MM.1S (cell line): ENCODE measurements at regions not wholly inside any gene's neighbourhood (a gene's known extent, or its start where the extent isn't known, plus 50 kb on each side); places are given as distances from the start of the nearest gene placed in this dataset.

Experiments
- DNase-seq: peaks from one replicate; pipeline ENCODE4 v3.0.0-alpha.2; 2015
- H2AFZ ChIP-seq: fragments of 300-600 bp; sonication (generic); 2 replicates; pipeline ENCODE4 v1.6.0; 2016; ENCODE audit warnings: antibody characterized with exemption, low read length
- H3F3A ChIP-seq: fragments of 300-600 bp; sonication (generic); 2 replicates; pipeline ENCODE4 v1.6.1; 2016; ENCODE audit warnings: mild to moderate bottlenecking, antibody characterized with exemption, low read length, moderate library complexity, mixed read lengths; ENCODE audit not compliant: insufficient read depth
- H3K27ac ChIP-seq: fragments of 300-600 bp; sonication (generic); 2 replicates; pipeline ENCODE4 v1.5.1; 2016; ENCODE audit warnings: mild to moderate bottlenecking, low read length
- H3K27me3 ChIP-seq: fragments of 300-600 bp; sonication (generic); replicated peaks from 2 replicates; pipeline ENCODE4 v1.6.0; 2016; ENCODE audit warnings: low read length; ENCODE audit not compliant: insufficient read depth
- H3K36me3 ChIP-seq: fragments of 300-600 bp; sonication (generic); replicated peaks from 2 replicates; pipeline ENCODE4 v1.6.1; 2016; ENCODE audit warnings: mild to moderate bottlenecking, low read length, mixed read lengths; ENCODE audit not compliant: insufficient read depth
- H3K4me1 ChIP-seq: fragments of 300-600 bp; sonication (generic); 2 replicates; pipeline ENCODE4 v1.6.1; 2016; ENCODE audit warnings: low read length, mixed read lengths
- H3K4me2 ChIP-seq: fragments of 300-600 bp; sonication (generic); 2 replicates; pipeline ENCODE4 v1.6.0; 2016; ENCODE audit warnings: low read depth, low read length
- H3K4me3 ChIP-seq: fragments of 300-600 bp; sonication (generic); 2 replicates; pipeline ENCODE4 v1.5.1; 2016; ENCODE audit warnings: low read length, mixed read lengths
- H3K79me2 ChIP-seq: fragments of 300-600 bp; sonication (generic); 2 replicates; pipeline ENCODE4 v1.6.1; 2016; ENCODE audit warnings: mixed run types, low read length, mixed read lengths
- H3K9ac ChIP-seq: fragments of 300-600 bp; sonication (generic); 2 replicates; pipeline ENCODE4 v1.6.1; 2016; ENCODE audit warnings: low read length, mixed read lengths
- H3K9me2 ChIP-seq: fragments of 300-600 bp; sonication (generic); replicated peaks from 2 replicates; pipeline ENCODE4 v1.6.1; 2016; ENCODE audit warnings: mild to moderate bottlenecking, low read length, mixed read lengths; ENCODE audit not compliant: insufficient read depth
- H3K9me3 ChIP-seq: fragments of 300-600 bp; sonication (generic); replicated peaks from 2 replicates; pipeline ENCODE4 v1.6.1; 2016; ENCODE audit warnings: mild to moderate bottlenecking, low read length, mixed read lengths; ENCODE audit not compliant: insufficient read depth
- H4K20me1 ChIP-seq: fragments of 300-600 bp; sonication (generic); 2 replicates; pipeline ENCODE4 v1.6.1; 2016; ENCODE audit warnings: mild to moderate bottlenecking, low read length, moderate library complexity, mixed read lengths; ENCODE audit not compliant: insufficient read depth
- EZH2 ChIP-seq: fragments of 300-600 bp; sonication (generic); optimal IDR thresholded peaks from 2 replicates; pipeline ENCODE3; 2017; ENCODE audit warnings: low read depth, mild to moderate bottlenecking, antibody characterized with exemption, low read length, mixed read lengths
- EZH2phosphoT487 ChIP-seq: fragments of 300-600 bp; sonication (generic); IDR thresholded peaks from 2 replicates; pipeline ENCODE4 v1.6.1; 2018; ENCODE audit warnings: antibody characterized with exemption, low read length
- TF ChIP-seq, protein P1 (sequence below): fragments of 300-600 bp; sonication (generic); IDR thresholded peaks from 2 replicates; pipeline ENCODE4 v1.5.1; 2016; ENCODE audit warnings: antibody characterized with exemption, low read length, mixed read lengths

DNA sequence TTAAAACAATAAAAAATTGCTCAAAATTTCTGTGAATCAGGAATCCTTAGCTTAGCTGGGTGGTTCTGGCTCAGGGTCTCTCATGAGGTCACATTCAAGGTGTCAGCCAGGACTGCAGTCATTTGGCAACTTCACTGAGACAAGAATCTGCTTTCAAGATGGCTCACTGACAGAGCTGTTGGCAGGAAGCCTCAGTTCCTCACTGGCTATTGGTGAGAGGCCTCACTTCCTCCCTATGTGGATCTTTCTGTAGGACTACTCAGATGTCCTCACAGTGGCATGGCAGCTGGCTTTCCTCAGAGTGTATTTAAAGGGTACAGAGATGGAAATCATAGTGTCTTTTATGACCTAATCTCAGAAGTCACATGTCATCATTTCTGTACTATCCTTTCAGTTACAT, 785.7 kb downstream of the ADGRL2 start:
- DNase-seq = no peak
- Histone ChIP-seq H3K9me3 (no peaks in the 10 kb centered on the region), H3K36me3 (no peaks in the 10 kb centered on the region), H3K9ac (no peak overlapping the region), H3F3A (no peaks in the 10 kb centered on the region), H3K27ac (no peak overlapping the region), H2AFZ (no peak overlapping the region), H3K79me2 (no peaks in the 10 kb centered on the region), H3K4me3 (no peak overlapping the region), H3K4me1 (0 out of 2 replicates have a peak, but pooled peaks cover 3% of the 10 kb centered on the region), H3K4me2 (no peak overlapping the region), H3K9me2 (no peaks in the 10 kb centered on the region), H4K20me1 (no peaks in the 10 kb centered on the region), H3K27me3 (no peaks in the 10 kb centered on the region)
- TF ChIP-seq EZH2 (no peak), EZH2phosphoT487 (no peak)
- TF ChIP-seq, protein P1, sequence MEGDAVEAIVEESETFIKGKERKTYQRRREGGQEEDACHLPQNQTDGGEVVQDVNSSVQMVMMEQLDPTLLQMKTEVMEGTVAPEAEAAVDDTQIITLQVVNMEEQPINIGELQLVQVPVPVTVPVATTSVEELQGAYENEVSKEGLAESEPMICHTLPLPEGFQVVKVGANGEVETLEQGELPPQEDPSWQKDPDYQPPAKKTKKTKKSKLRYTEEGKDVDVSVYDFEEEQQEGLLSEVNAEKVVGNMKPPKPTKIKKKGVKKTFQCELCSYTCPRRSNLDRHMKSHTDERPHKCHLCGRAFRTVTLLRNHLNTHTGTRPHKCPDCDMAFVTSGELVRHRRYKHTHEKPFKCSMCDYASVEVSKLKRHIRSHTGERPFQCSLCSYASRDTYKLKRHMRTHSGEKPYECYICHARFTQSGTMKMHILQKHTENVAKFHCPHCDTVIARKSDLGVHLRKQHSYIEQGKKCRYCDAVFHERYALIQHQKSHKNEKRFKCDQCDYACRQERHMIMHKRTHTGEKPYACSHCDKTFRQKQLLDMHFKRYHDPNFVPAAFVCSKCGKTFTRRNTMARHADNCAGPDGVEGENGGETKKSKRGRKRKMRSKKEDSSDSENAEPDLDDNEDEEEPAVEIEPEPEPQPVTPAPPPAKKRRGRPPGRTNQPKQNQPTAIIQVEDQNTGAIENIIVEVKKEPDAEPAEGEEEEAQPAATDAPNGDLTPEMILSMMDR = no peak

DNA sequence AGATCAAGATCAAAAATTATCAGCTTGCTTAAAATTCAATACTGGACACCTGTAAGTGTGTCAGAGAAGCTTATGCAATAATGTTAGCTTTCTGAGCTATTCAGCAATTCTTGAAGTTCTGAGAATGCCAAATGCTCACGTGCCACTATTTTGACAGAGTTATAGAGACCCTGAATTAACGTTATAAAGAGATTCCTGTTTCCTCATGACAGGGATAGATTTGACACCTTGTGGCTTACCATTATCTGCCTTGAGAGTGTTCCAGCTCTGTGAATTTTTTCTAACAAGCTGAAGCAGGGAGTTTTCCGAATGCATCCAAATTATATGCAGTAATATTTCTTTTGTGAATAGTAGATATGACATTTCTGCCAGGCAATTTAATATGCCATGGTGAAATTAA, 781.6 kb downstream of the ADGRL2 start:
- no peak overlapping the region for H3K4me3 ChIP-seq
- H3F3A ChIP-seq = 0 out of 2 replicates have a peak, but pooled peaks cover 6% of the 10 kb centered on the region
- H2AFZ ChIP-seq = no peak overlapping the region
- TF ChIP-seq EZH2 (no peak), EZH2phosphoT487 (no peak)
- TF ChIP-seq, protein P1 = no peak
- no peaks in the 10 kb centered on the region for H3K27me3 ChIP-seq
- no peaks in the 10 kb centered on the region for H3K9me3 ChIP-seq
- DNase-seq = no peak
- H4K20me1 ChIP-seq = no peaks in the 10 kb centered on the region
- H3K9me2 ChIP-seq = no peaks in the 10 kb centered on the region
- H3K4me2 ChIP-seq = no peak overlapping the region
- H3K79me2 ChIP-seq = no peaks in the 10 kb centered on the region
- no peak overlapping the region for H3K9ac ChIP-seq
- H3K4me1 ChIP-seq = peaks cover 9% of the 10 kb centered on the region
- no peak overlapping the region for H3K27ac ChIP-seq
- H3K36me3 ChIP-seq = no peaks in the 10 kb centered on the region

DNA sequence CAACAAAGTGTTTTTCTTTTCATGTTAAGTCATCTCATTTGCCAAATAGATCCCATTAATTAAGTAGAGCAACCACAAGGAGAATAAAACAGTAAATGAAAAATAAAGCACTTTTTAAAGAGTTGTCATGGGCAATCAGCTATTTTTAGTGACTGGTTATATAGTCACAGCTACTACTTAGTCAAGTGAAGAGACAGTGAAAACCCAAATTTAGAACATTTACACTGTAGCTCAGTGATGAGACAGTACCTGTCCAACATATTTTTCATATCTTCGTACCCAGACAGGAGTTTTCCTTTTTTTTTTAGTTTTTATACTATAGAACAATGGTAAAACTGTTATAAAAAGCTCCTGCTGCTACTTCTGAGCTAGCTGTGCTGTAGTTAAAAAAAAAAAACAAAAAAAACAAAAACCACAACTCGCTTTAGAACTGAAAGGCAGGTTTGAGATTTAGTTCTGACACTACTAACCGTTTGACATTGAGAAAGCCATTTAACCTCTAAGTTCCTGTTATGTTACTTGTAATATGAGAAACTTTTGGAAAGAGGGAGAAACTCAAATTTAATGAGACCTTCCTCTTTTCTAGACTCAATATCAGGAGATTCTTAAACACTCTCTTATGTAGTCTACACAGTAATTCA, 777.5 kb downstream of the ADGRL2 start:
- Histone ChIP-seq H3K9ac (peak overlapping the region; percentile 28; the same call in 1 of the 2 replicates), H3K9me3 (no peaks in the 10 kb centered on the region), H3K4me2 (peak overlapping the region; percentile 59), H3K9me2 (no peaks in the 10 kb centered on the region), H3K4me1 (peaks cover 7% of the 10 kb centered on the region), H3F3A (0 out of 2 replicates have a peak, but pooled peaks cover 6% of the 10 kb centered on the region), H3K36me3 (no peaks in the 10 kb centered on the region), H3K27ac (peak overlapping the region; percentile 66; the same call in 1 of the 2 replicates), H3K4me3 (peak overlapping the region; percentile 52), H2AFZ (peak overlapping the region; percentile 53), H4K20me1 (no peaks in the 10 kb centered on the region), H3K27me3 (no peaks in the 10 kb centered on the region), H3K79me2 (no peaks in the 10 kb centered on the region)
- TF ChIP-seq, protein P1 = no peak
- TF ChIP-seq EZH2 (no peak), EZH2phosphoT487 (no peak)
- peak; percentile 57 for DNase-seq
